ENCODE measurements at regions not wholly inside any gene's neighbourhood (a gene's known extent, or its start where the extent isn't known, plus 50 kb on each side); places are given as distances from the start of the nearest gene placed in this dataset.

- TF ChIP-seq CTCF (IDR thresholded peaks at IDR 0.05) (no peak), POLR2A (IDR thresholded peaks at IDR 0.05) (no peak)
Measured at GRCh38 chr13:69213396-69213795, 894.2 kb upstream of the ATXN8OS start.

Data from heart left ventricle (tissue), 13 donors.